ENCODE measurements at regions not wholly inside any gene's neighbourhood (a gene's known extent, or its start where the extent isn't known, plus 50 kb on each side); places are given as distances from the start of the nearest gene placed in this dataset.

GRCh38 chr20:56873836-56874235 is 244.7 kb downstream of the TFAP2C start:
- TF ChIP-seq CTCF (conservative IDR thresholded peaks at IDR 0.05; ENCODE audit: low read length), result no peak
- no peak for TF ChIP-seq EZH2phosphoT487 (IDR thresholded peaks at IDR 0.05; ENCODE audit: borderline replicate concordance, low read depth, low read length)

Measured in OCI-LY7 (cell line).